Endothelial cell (in vitro differentiated cells): ENCODE measurements at regions not wholly inside any gene's neighbourhood (a gene's known extent, or its start where the extent isn't known, plus 50 kb on each side); places are given as distances from the start of the nearest gene placed in this dataset.

Experiments
- DNase-seq: peaks from one replicate; pipeline ENCODE4 v3.0.0; 2021; ENCODE audit warnings: low spot score
- H3K27ac Mint-ChIP-seq: one replicate; pipeline ENCODE4 v1.8.0; 2021; ENCODE audit warnings: mixed read lengths, inconsistent platforms; ENCODE audit not compliant: unreplicated experiment
- H3K27me3 Mint-ChIP-seq: one replicate; pipeline ENCODE4 v1.8.0; 2021; ENCODE audit warnings: mild to moderate bottlenecking, moderate library complexity, mixed read lengths, inconsistent platforms; ENCODE audit not compliant: unreplicated experiment
- H3K36me3 Mint-ChIP-seq: one replicate; pipeline ENCODE4 v1.8.0; 2021; ENCODE audit warnings: mild to moderate bottlenecking, low read depth, mixed read lengths, inconsistent platforms; ENCODE audit not compliant: unreplicated experiment
- H3K4me1 Mint-ChIP-seq: one replicate; pipeline ENCODE4 v1.8.0; 2021; ENCODE audit warnings: mild to moderate bottlenecking, mixed read lengths, inconsistent platforms; ENCODE audit not compliant: unreplicated experiment
- H3K4me3 Mint-ChIP-seq: one replicate; pipeline ENCODE4 v1.8.0; 2021; ENCODE audit warnings: mild to moderate bottlenecking, mixed read lengths, inconsistent platforms; ENCODE audit not compliant: unreplicated experiment
- H3K9me3 Mint-ChIP-seq: one replicate; pipeline ENCODE4 v1.8.0; 2021; ENCODE audit warnings: mixed read lengths, inconsistent platforms; ENCODE audit not compliant: unreplicated experiment
- CTCF ChIP-seq: fragments of 200-600 bp; sonication (generic); IDR thresholded peaks from one replicate; pipeline ENCODE4 v1.5.0; 2021; ENCODE audit warnings: antibody characterized with exemption; ENCODE audit not compliant: unreplicated experiment

GRCh38 chr9:1513105-1513504 is 462.9 kb downstream of the DMRT2 start:
- no peaks in the 10 kb centered on the region for H3K4me1 Mint-ChIP-seq

GRCh38 chr9:1514250-1514649 is 464.1 kb downstream of the DMRT2 start:
- H3K4me1 Mint-ChIP-seq: no peaks in the 10 kb centered on the region
- no peak overlapping the region for H3K4me3 Mint-ChIP-seq
- H3K27ac Mint-ChIP-seq: no peak overlapping the region
- no peak for TF ChIP-seq CTCF
- no peaks in the 10 kb centered on the region for H3K9me3 Mint-ChIP-seq
- H3K36me3 Mint-ChIP-seq: no peaks in the 10 kb centered on the region
- peaks cover 3% of the 10 kb centered on the region for H3K27me3 Mint-ChIP-seq
- DNase-seq: no peak

More at GRCh38 chr9:1513105-1513504, 462.9 kb downstream of the DMRT2 start:
- Mint-ChIP-seq H3K27me3 (peaks cover 3% of the 10 kb centered on the region), H3K27ac (no peak overlapping the region), H3K4me3 (no peak overlapping the region), H3K36me3 (no peaks in the 10 kb centered on the region), H3K9me3 (no peaks in the 10 kb centered on the region)
- TF ChIP-seq CTCF: no peak
- DNase-seq: no peak

- Mint-ChIP-seq H3K36me3 (no peaks in the 10 kb centered on the region), H3K27me3 (peaks cover 3% of the 10 kb centered on the region), H3K4me1 (no peaks in the 10 kb centered on the region), H3K4me3 (no peak overlapping the region), H3K27ac (no peak overlapping the region), H3K9me3 (no peaks in the 10 kb centered on the region)
- DNase-seq: no peak
- TF ChIP-seq CTCF: no peak
These were observed 464.7 kb downstream of the DMRT2 start for GRCh38 chr9:1514776-1515363.

- Mint-ChIP-seq H3K27ac (no peak overlapping the region), H3K4me1 (no peaks in the 10 kb centered on the region), H3K36me3 (no peaks in the 10 kb centered on the region), H3K4me3 (no peak overlapping the region), H3K27me3 (peaks cover 3% of the 10 kb centered on the region), H3K9me3 (no peaks in the 10 kb centered on the region)
- TF ChIP-seq CTCF: no peak
- DNase-seq: no peak
These were observed 465.4 kb downstream of the DMRT2 start for GRCh38 chr9:1515557-1515956.

GRCh38 chr9:1521547-1521946 is 471.4 kb downstream of the DMRT2 start:
- Mint-ChIP-seq H3K27ac (no peak overlapping the region), H3K27me3 (no peaks in the 10 kb centered on the region), H3K36me3 (no peaks in the 10 kb centered on the region), H3K4me3 (no peak overlapping the region), H3K4me1 (no peaks in the 10 kb centered on the region), H3K9me3 (no peaks in the 10 kb centered on the region)
- no peak for DNase-seq
- TF ChIP-seq CTCF: no peak
